Astrocyte (in vitro differentiated cells and primary cell): ENCODE measurements at regions not wholly inside any gene's neighbourhood (a gene's known extent, or its start where the extent isn't known, plus 50 kb on each side); places are given as distances from the start of the nearest gene placed in this dataset.

Experiments
- DNase-seq: peaks from one replicate; pipeline ENCODE4 v3.0.0-alpha.2; 2010; ENCODE audit warnings: low read depth
- FAIRE-seq: peaks from 2 replicates; lab custom pipeline; 2011; peaks lifted over from hg19 to GRCh38; lab: Jason Lieb, UNC
- H2AFZ ChIP-seq: 2 replicates; pipeline ENCODE4 v1.6.0; 2012; ENCODE audit warnings: low read depth, low read length, inconsistent platforms
- H3K27ac ChIP-seq: 2 replicates; pipeline ENCODE4 v1.5.1; 2011; ENCODE audit warnings: low read depth, low read length, inconsistent platforms
- H3K27me3 ChIP-seq: 2 replicates; pipeline ENCODE4 v1.6.0; 2011; ENCODE audit warnings: low read length, inconsistent platforms; ENCODE audit not compliant: insufficient read depth
- H3K36me3 ChIP-seq: 2 replicates; pipeline ENCODE4 v1.5.1; 2011; ENCODE audit warnings: low read length, inconsistent platforms; ENCODE audit not compliant: insufficient read depth
- H3K4me1 ChIP-seq: 2 replicates; pipeline ENCODE4 v1.5.1; 2011; ENCODE audit warnings: low read length, inconsistent platforms; ENCODE audit not compliant: insufficient read depth
- H3K4me2 ChIP-seq: 2 replicates; pipeline ENCODE4 v1.6.0; 2012; ENCODE audit warnings: low read length, inconsistent platforms
- H3K4me3 ChIP-seq: 2 replicates; pipeline ENCODE4 v1.5.1; 2011; ENCODE audit warnings: low read depth, mild to moderate bottlenecking, low read length, inconsistent platforms; ENCODE audit not compliant: insufficient read depth
- H3K79me2 ChIP-seq: 2 replicates; pipeline ENCODE4 v1.6.0; 2012; ENCODE audit warnings: mild to moderate bottlenecking, low read length, inconsistent platforms; ENCODE audit not compliant: insufficient read depth
- H3K9ac ChIP-seq: 2 replicates; pipeline ENCODE4 v1.6.0; 2012; ENCODE audit warnings: mild to moderate bottlenecking, low read length, inconsistent platforms
- H3K9me3 ChIP-seq: 2 replicates; pipeline ENCODE4 v1.5.1; 2012; ENCODE audit warnings: low read depth, mild to moderate bottlenecking, low read length, inconsistent platforms; ENCODE audit not compliant: insufficient read depth
- H4K20me1 ChIP-seq: 2 replicates; pipeline ENCODE4 v1.6.0; 2012; ENCODE audit warnings: low read length, inconsistent platforms; ENCODE audit not compliant: insufficient read depth
- H3K27ac Mint-ChIP-seq: one replicate; pipeline ENCODE4 v1.8.0; 2021; ENCODE audit warnings: mild to moderate bottlenecking, mixed read lengths; ENCODE audit not compliant: unreplicated experiment
- H3K27me3 Mint-ChIP-seq: one replicate; pipeline ENCODE4 v1.8.0; 2021; ENCODE audit warnings: low read depth, mixed read lengths; ENCODE audit not compliant: unreplicated experiment
- H3K36me3 Mint-ChIP-seq: one replicate; pipeline ENCODE4 v1.8.0; 2021; ENCODE audit warnings: low read depth, mixed read lengths; ENCODE audit not compliant: unreplicated experiment
- H3K4me1 Mint-ChIP-seq: one replicate; pipeline ENCODE4 v1.8.0; 2021; ENCODE audit warnings: low read depth, mixed read lengths; ENCODE audit not compliant: unreplicated experiment
- H3K4me3 Mint-ChIP-seq: one replicate; pipeline ENCODE4 v1.8.0; 2021; ENCODE audit warnings: mild to moderate bottlenecking, moderate library complexity, mixed read lengths; ENCODE audit not compliant: unreplicated experiment
- H3K9me3 Mint-ChIP-seq: one replicate; pipeline ENCODE4 v1.8.0; 2021; ENCODE audit warnings: mild to moderate bottlenecking, mixed read lengths; ENCODE audit not compliant: unreplicated experiment
- EZH2 ChIP-seq: IDR thresholded peaks from 2 replicates; pipeline ENCODE4 v1.6.1; 2012; ENCODE audit warnings: mild to moderate bottlenecking, low read length, inconsistent platforms; ENCODE audit not compliant: insufficient read depth
- TF ChIP-seq, protein P1 (sequence below): IDR thresholded peaks from 2 replicates; pipeline ENCODE4 v1.5.1; 2011; ENCODE audit warnings: low read depth, mild to moderate bottlenecking, inconsistent platforms, low read length, moderate library complexity; ENCODE audit not compliant: insufficient read depth

DNA sequence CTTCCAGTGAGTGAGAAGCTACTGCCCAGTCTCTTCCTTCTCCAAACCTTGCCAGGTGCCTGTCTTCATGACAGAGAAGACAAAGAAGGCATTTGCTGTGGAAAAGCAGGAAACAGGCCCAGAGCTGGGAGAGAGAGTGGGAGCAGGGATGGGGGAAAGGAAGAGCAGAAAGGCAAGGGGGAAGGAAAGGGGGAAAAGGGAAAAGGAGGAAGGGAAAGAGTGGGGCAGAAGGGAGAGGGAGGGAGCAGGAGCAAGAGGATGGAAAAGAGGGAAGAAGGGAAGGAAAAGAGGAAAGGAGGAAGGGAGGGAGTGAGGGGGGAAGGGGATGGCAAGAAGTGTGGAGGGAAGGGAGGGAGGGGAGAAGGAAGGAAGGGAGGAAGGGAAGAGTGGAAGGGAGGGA lies 121.2 kb upstream of the LINGO1 start:
- Histone ChIP-seq H2AFZ (no peak overlapping the region), H3K9ac (no peak overlapping the region), H3K79me2 (no peaks in the 10 kb centered on the region), H3K27ac (no peak overlapping the region), H3K27me3 (peaks cover 4% of the 10 kb centered on the region), H3K4me2 (no peak overlapping the region), H3K4me3 (no peak overlapping the region), H3K4me1 (no peaks in the 10 kb centered on the region), H3K36me3 (no peaks in the 10 kb centered on the region), H3K9me3 (no peaks in the 10 kb centered on the region), H4K20me1 (no peaks in the 10 kb centered on the region)
- Mint-ChIP-seq H3K9me3 (no peaks in the 10 kb centered on the region), H3K36me3 (no peaks in the 10 kb centered on the region), H3K27ac (no peak overlapping the region), H3K27me3 (peaks cover 39% of the 10 kb centered on the region), H3K4me3 (no peak overlapping the region), H3K4me1 (no peaks in the 10 kb centered on the region)
- TF ChIP-seq, protein P1, sequence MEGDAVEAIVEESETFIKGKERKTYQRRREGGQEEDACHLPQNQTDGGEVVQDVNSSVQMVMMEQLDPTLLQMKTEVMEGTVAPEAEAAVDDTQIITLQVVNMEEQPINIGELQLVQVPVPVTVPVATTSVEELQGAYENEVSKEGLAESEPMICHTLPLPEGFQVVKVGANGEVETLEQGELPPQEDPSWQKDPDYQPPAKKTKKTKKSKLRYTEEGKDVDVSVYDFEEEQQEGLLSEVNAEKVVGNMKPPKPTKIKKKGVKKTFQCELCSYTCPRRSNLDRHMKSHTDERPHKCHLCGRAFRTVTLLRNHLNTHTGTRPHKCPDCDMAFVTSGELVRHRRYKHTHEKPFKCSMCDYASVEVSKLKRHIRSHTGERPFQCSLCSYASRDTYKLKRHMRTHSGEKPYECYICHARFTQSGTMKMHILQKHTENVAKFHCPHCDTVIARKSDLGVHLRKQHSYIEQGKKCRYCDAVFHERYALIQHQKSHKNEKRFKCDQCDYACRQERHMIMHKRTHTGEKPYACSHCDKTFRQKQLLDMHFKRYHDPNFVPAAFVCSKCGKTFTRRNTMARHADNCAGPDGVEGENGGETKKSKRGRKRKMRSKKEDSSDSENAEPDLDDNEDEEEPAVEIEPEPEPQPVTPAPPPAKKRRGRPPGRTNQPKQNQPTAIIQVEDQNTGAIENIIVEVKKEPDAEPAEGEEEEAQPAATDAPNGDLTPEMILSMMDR = no peak
- no peak for TF ChIP-seq EZH2
- no peak for FAIRE-seq
- no peak for DNase-seq

DNA sequence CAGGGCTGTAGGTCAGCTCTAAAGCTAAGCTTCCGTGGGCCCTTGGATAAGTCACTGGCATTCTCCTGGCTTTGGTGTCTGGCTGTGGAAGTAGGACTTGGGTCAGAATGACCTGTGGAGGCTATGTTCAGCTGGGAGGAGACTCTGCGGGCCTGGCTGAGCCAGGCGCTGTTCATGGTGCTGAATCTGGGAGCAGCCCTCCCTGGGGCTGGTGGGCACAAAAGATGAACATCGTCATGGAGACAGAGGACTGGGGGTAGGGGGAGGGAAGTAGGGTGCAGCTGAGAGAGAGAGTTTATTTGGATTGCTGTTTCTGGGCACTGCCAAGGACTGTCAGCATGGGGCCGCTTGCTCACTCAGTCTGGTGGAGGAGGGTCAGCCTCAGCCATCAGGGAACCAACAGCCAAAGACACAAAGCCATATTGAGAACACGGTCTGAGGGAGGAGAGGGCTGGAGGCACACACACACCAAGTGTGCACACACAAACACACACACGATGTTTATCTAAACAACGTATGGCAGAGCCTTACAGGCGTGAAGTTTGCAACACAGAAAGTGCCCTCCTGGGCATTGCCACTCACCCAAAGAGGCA lies 120.7 kb upstream of the LINGO1 start:
- no peaks in the 10 kb centered on the region for H3K9me3 Mint-ChIP-seq
- peaks cover 39% of the 10 kb centered on the region for H3K27me3 Mint-ChIP-seq
- H2AFZ ChIP-seq = no peak overlapping the region
- H3K4me3 Mint-ChIP-seq = no peak overlapping the region
- no peaks in the 10 kb centered on the region for H4K20me1 ChIP-seq
- H3K4me2 ChIP-seq = no peak overlapping the region
- no peaks in the 10 kb centered on the region for H3K9me3 ChIP-seq
- H3K36me3 Mint-ChIP-seq = no peaks in the 10 kb centered on the region
- TF ChIP-seq EZH2 = no peak
- TF ChIP-seq, protein P1 = no peak
- H3K4me3 ChIP-seq = no peak overlapping the region
- H3K27me3 ChIP-seq = peaks cover 4% of the 10 kb centered on the region
- H3K79me2 ChIP-seq = no peaks in the 10 kb centered on the region
- no peak overlapping the region for H3K9ac ChIP-seq
- H3K27ac Mint-ChIP-seq = no peak overlapping the region
- DNase-seq = no peak
- H3K27ac ChIP-seq = no peak overlapping the region
- FAIRE-seq = no peak
- no peaks in the 10 kb centered on the region for H3K4me1 ChIP-seq
- H3K36me3 ChIP-seq = no peaks in the 10 kb centered on the region
- H3K4me1 Mint-ChIP-seq = no peaks in the 10 kb centered on the region

DNA sequence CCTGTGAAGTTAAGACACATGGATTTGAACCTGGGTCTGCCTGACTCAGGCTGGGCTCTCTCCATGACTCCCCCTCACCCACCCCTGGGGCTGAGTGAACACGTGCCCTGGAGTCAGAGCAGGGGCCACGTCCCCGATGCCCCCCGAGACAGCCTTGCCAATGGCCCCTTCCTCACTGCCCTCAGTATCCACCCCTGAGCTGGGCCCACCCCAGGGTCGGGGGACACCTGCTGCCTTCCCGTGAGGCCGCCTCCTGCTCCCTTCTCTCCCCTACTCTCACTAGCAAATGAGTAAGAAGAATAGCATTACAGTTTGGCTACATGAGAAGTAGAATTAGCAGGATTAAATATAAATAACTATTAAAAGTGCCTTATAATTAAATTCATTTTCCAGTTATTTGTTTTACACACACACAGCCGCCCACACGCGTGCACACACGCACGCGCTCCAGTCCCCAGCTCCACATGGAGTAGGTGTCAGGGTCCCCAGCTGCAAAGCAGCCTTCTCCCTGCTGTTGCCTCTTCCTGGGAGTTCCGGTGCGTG lies 117.4 kb upstream of the LINGO1 start:
- Histone ChIP-seq H3K4me3 (no peak overlapping the region), H2AFZ (no peak overlapping the region), H3K27ac (no peak overlapping the region), H3K4me1 (no peaks in the 10 kb centered on the region), H3K27me3 (peaks cover 2% of the 10 kb centered on the region), H3K4me2 (no peak overlapping the region), H4K20me1 (no peaks in the 10 kb centered on the region), H3K9me3 (no peaks in the 10 kb centered on the region), H3K36me3 (no peaks in the 10 kb centered on the region), H3K9ac (no peak overlapping the region), H3K79me2 (no peaks in the 10 kb centered on the region)
- DNase-seq = no peak
- Mint-ChIP-seq H3K4me1 (no peaks in the 10 kb centered on the region), H3K36me3 (no peaks in the 10 kb centered on the region), H3K27ac (no peak overlapping the region), H3K4me3 (no peak overlapping the region), H3K27me3 (peaks cover 27% of the 10 kb centered on the region), H3K9me3 (no peaks in the 10 kb centered on the region)
- TF ChIP-seq EZH2 = no peak
- TF ChIP-seq, protein P1 = no peak
- FAIRE-seq = no peak
